H1 (cell line): ENCODE measurements at regions not wholly inside any gene's neighbourhood (a gene's known extent, or its start where the extent isn't known, plus 50 kb on each side); places are given as distances from the start of the nearest gene placed in this dataset.

Experiments
- CTCF ChIA-PET: fragments of 300-600 bp; sonication (Branson Sonifier 250); formaldehyde crosslinking; loops from one replicate; lab custom pipeline; 2021; ENCODE audit not compliant: partially characterized antibody; lab: Charles Lee
- POLR2A ChIA-PET: fragments of 300-600 bp; sonication (Branson Sonifier 250); formaldehyde crosslinking; loops from one replicate; lab custom pipeline; 2021; ENCODE audit warnings: inconsistent platforms; ENCODE audit not compliant: partially characterized antibody; lab: Charles Lee
- DNase-seq, 2 experiments: peaks; one replicate each; pipeline versions ENCODE4 v3.0.0 to v3.0.0-alpha.2; 2010 to 2022; ENCODE audit warnings: low spot score in 2 of 2, low read depth in 1 of 2, mixed read lengths in 1 of 2
- FAIRE-seq: peaks from 2 replicates; lab custom pipeline; 2011; peaks lifted over from hg19 to GRCh38; lab: Jason Lieb, UNC
- H2AFZ ChIP-seq: 2 replicates; pipeline ENCODE4 v1.8.1; 2012; ENCODE audit warnings: low read length, inconsistent platforms
- H2AK5ac ChIP-seq: 2 replicates; pipeline ENCODE4 v1.6.1; 2013; ENCODE audit warnings: low read depth, low read length
- H2BK120ac ChIP-seq: replicated peaks from 2 replicates; pipeline ENCODE3; 2013; ENCODE audit warnings: low read depth, low read length, inconsistent platforms
- H2BK12ac ChIP-seq: 2 replicates; pipeline ENCODE4 v1.6.1; 2013; ENCODE audit warnings: low read depth, low read length
- H2BK15ac ChIP-seq: 2 replicates; pipeline ENCODE4 v1.6.1; 2013; ENCODE audit warnings: low read length
- H2BK20ac ChIP-seq: 2 replicates; pipeline ENCODE4 v1.6.1; 2013; ENCODE audit warnings: low read length
- H2BK5ac ChIP-seq: 2 replicates; pipeline ENCODE4 v1.6.1; 2013; ENCODE audit warnings: low read depth, low read length
- H3K14ac ChIP-seq: 2 replicates; pipeline ENCODE4 v1.6.1; 2013; ENCODE audit warnings: inconsistent platforms; ENCODE audit not compliant: insufficient read length
- H3K18ac ChIP-seq: 2 replicates; pipeline ENCODE4 v1.6.1; 2013; ENCODE audit warnings: low read length; ENCODE audit errors: extremely low read depth
- H3K23ac ChIP-seq: 2 replicates; pipeline ENCODE4 v1.6.1; 2013; ENCODE audit warnings: inconsistent platforms; ENCODE audit not compliant: insufficient read length
- H3K23me2 ChIP-seq: 2 replicates; pipeline ENCODE4 v1.6.1; 2013; ENCODE audit warnings: low read depth, low read length
- H3K27ac ChIP-seq: 2 replicates; pipeline ENCODE4 v1.6.1; 2011; ENCODE audit warnings: low read depth, low read length, inconsistent platforms
- H3K27me3 ChIP-seq, 4 experiments: replicated peaks in 1 of 4; 1 replicate in 1 of 4; 2 replicates in 3 of 4; pipeline versions ENCODE4 v1.6.1 to v1.8.1; 2011 to 2013; ENCODE audit warnings: low read length in 3 of 4, mild to moderate bottlenecking in 3 of 4, inconsistent platforms in 2 of 4, mixed read lengths in 2 of 4, moderate library complexity in 1 of 4; ENCODE audit not compliant: control insufficient read depth in 3 of 4, insufficient read depth in 3 of 4; ENCODE audit errors: extremely low read depth in 1 of 4
- H3K36me3 ChIP-seq, 4 experiments: 2 replicates each; pipeline versions ENCODE4 v1.6.1 to v1.8.1; 2011 to 2013; ENCODE audit warnings: mild to moderate bottlenecking in 4 of 4, low read length in 3 of 4, moderate library complexity in 2 of 4, control low read depth in 1 of 4, inconsistent platforms in 1 of 4; ENCODE audit not compliant: insufficient read depth in 4 of 4, control insufficient read depth in 2 of 4
- H3K4ac ChIP-seq: replicated peaks from 2 replicates; pipeline ENCODE3; 2013; ENCODE audit warnings: low read length, low read depth, mixed read lengths, inconsistent platforms; ENCODE audit not compliant: insufficient read length
- H3K4me1 ChIP-seq, 4 experiments: replicated peaks in 1 of 4; 1 replicate in 1 of 4; 2 replicates in 3 of 4; pipeline versions ENCODE4 v1.6.1 to v1.8.1; 2011 to 2013; ENCODE audit warnings: low read length in 3 of 4, inconsistent platforms in 2 of 4, mixed read lengths in 1 of 4; ENCODE audit not compliant: insufficient read depth in 4 of 4, control insufficient read depth in 3 of 4
- H3K4me2 ChIP-seq, 2 experiments: 2 replicates each; pipeline versions ENCODE4 v1.6.1 to v1.8.1; 2011 to 2013; ENCODE audit warnings: low read depth in 2 of 2, low read length in 2 of 2, control low read depth in 1 of 2, inconsistent platforms in 1 of 2, mild to moderate bottlenecking in 1 of 2; ENCODE audit not compliant: insufficient read depth in 1 of 2
- H3K4me3 ChIP-seq, 4 experiments: fragments of 200-600, 300-600 bp in 1 of 4; sonication (generic), shearing (Covaris generic), sonication (Bioruptor Twin) in 1 of 4; 2 replicates each; pipeline versions ENCODE4 v1.5.1 to v1.8.1; 2011 to 2016; ENCODE audit warnings: low read length in 4 of 4, low read depth in 3 of 4, control low read depth in 2 of 4, inconsistent platforms in 2 of 4, mild to moderate bottlenecking in 2 of 4, mixed read lengths in 1 of 4, moderate library complexity in 1 of 4; ENCODE audit not compliant: insufficient read depth in 2 of 4; ENCODE audit errors: extremely low read depth in 1 of 4
- H3K56ac ChIP-seq: replicated peaks from 2 replicates; pipeline ENCODE3; 2013; ENCODE audit warnings: low read depth, mild to moderate bottlenecking, mixed read lengths, low read length, inconsistent platforms; ENCODE audit not compliant: insufficient read length
- H3K79me1 ChIP-seq: 2 replicates; pipeline ENCODE4 v1.6.1; 2013; ENCODE audit warnings: low read depth, low read length, control low read depth
- H3K79me2 ChIP-seq, 2 experiments: 2 replicates each; pipeline versions ENCODE4 v1.6.1 to v1.8.1; 2012 to 2013; ENCODE audit warnings: low read length in 2 of 2, mild to moderate bottlenecking in 2 of 2, inconsistent platforms in 1 of 2; ENCODE audit not compliant: insufficient read depth in 2 of 2, control insufficient read depth in 1 of 2
- H3K9ac ChIP-seq, 4 experiments: replicated peaks in 1 of 4; 1 replicate in 1 of 4; 2 replicates in 3 of 4; pipeline versions ENCODE4 v1.6.1 to v1.8.1; 2011 to 2013; ENCODE audit warnings: low read depth in 3 of 4, low read length in 3 of 4, control low read depth in 2 of 4, mild to moderate bottlenecking in 2 of 4, moderate library complexity in 2 of 4, inconsistent platforms in 1 of 4; ENCODE audit errors: extremely low read depth in 1 of 4
- H3K9me3 ChIP-seq, 2 experiments: 2 replicates each; pipeline versions ENCODE4 v1.6.1 to v1.8.1; 2012 to 2013; ENCODE audit warnings: mild to moderate bottlenecking in 2 of 2, moderate library complexity in 2 of 2, control low read depth in 1 of 2, inconsistent platforms in 1 of 2, low read depth in 1 of 2, low read length in 1 of 2, mixed read lengths in 1 of 2; ENCODE audit not compliant: insufficient read depth in 2 of 2
- H4K20me1 ChIP-seq, 2 experiments: replicated peaks in 1 of 2; 2 replicates each; pipeline versions ENCODE3 to v1.8.1; 2011 to 2013; ENCODE audit warnings: inconsistent platforms in 2 of 2, low read length in 2 of 2, mild to moderate bottlenecking in 1 of 2; ENCODE audit not compliant: insufficient read depth in 2 of 2, control insufficient read depth in 1 of 2
- H4K5ac ChIP-seq: 2 replicates; pipeline ENCODE4 v1.6.1; 2013; ENCODE audit warnings: low read length, low read depth, mixed read lengths, inconsistent platforms; ENCODE audit not compliant: insufficient read length
- H4K8ac ChIP-seq: 2 replicates; pipeline ENCODE4 v1.8.0; 2013; ENCODE audit warnings: mild to moderate bottlenecking, moderate library complexity, low read length, inconsistent platforms; ENCODE audit not compliant: insufficient read depth; ENCODE audit errors: extremely low read depth
- H4K91ac ChIP-seq: replicated peaks from 2 replicates; pipeline ENCODE3; 2013; ENCODE audit warnings: low read length, mixed read lengths, inconsistent platforms; ENCODE audit not compliant: insufficient read length
- BACH1 ChIP-seq: IDR thresholded peaks from 2 replicates; pipeline ENCODE4 v1.6.1; 2012; ENCODE audit warnings: low read length, improper control_type of control experiment
- BCL11A ChIP-seq, 2 experiments: IDR thresholded peaks; one replicate each; pipeline ENCODE4 v1.6.1; 2011; ENCODE audit warnings: low read depth in 2 of 2, low read length in 2 of 2, mild to moderate bottlenecking in 2 of 2
- CBX8 ChIP-seq: fragments of 300-800, 300-1000 bp; sonication (generic); IDR thresholded peaks from 2 replicates; pipeline ENCODE4 v1.7.1; 2016; ENCODE audit warnings: low read depth, low read length, borderline replicate concordance
- KDM1A ChIP-seq: fragments of 200-600, 300-600 bp; sonication (generic); IDR thresholded peaks from 2 replicates; pipeline ENCODE4 v1.7.1; 2016; ENCODE audit warnings: mild to moderate bottlenecking, low read length, borderline replicate concordance
- SUZ12 ChIP-seq: fragments of 200-600 bp; sonication (generic); IDR thresholded peaks from 2 replicates; pipeline ENCODE4 v1.6.1; 2012; ENCODE audit warnings: mild to moderate bottlenecking, inconsistent platforms, low read length, moderate library complexity, mixed read lengths
- WGBS, 2 experiments: shearing (Covaris generic) in 1 of 2; methylation state at CpG; one replicate each; pipeline versions ENCODE4 v1.1.6 to v1.1.7; 2013 to 2015; ENCODE audit warnings: low lambda C conversion rate in 2 of 2, mixed read lengths in 2 of 2, inconsistent platforms in 1 of 2, low coverage in 1 of 2, missing lambda C conversion rate in 1 of 2; ENCODE audit not compliant: insufficient replicate concordance in 2 of 2, insufficient coverage in 1 of 2, insufficient read length in 1 of 2; ENCODE audit errors: extremely low coverage in 1 of 2, missing lambda C conversion rate in 1 of 2; 5-methylcytosine and 5-hydroxymethylcytosine counted together

GRCh38 chr1:234893359-234893724, 235.3 kb downstream of the TOMM20 start:
- Histone ChIP-seq H3K14ac (no peak overlapping the region), H4K8ac (no peak overlapping the region), H3K23ac (no peak overlapping the region), H2BK5ac (no peak overlapping the region), H2AK5ac (no peak overlapping the region), H2AFZ (no peak overlapping the region), H4K91ac (no peak overlapping the region), H3K4ac (no peak overlapping the region), H3K4me3 (no peak overlapping the region), H2BK15ac (no peak overlapping the region), H3K9ac (no peak overlapping the region), H3K4me1 (no peaks in the 10 kb centered on the region), H3K36me3 (no peaks in the 10 kb centered on the region), H3K56ac (no peak overlapping the region), H2BK12ac (no peak overlapping the region), H3K27ac (no peak overlapping the region), H4K20me1 (no peaks in the 10 kb centered on the region), H4K5ac (no peak overlapping the region), H3K18ac (no peak overlapping the region), H3K27me3 (no peaks in the 10 kb centered on the region; a peak in 1 of 7 replicates), H3K79me2 (no peaks in the 10 kb centered on the region), H3K4me2 (no peak overlapping the region), H3K9me3 (no peaks in the 10 kb centered on the region), H3K79me1 (no peaks in the 10 kb centered on the region), H3K23me2 (no peaks in the 10 kb centered on the region; the same call in 1 of the 2 replicates), H2BK20ac (no peak overlapping the region), H2BK120ac (no peak overlapping the region)
- 94% methylated on average over 6 of the region's 6 CpGs; no CpG with 5 or more reads in 1 of the 2 experiments for WGBS, 2 experiments
- no peak for FAIRE-seq
- ChIA-PET CTCF (interaction anchor here (1.1 kb wide), 1 partner anchor 12 kb away, joined by 5 read pairs; no protein-coding TSS in a partner anchor), POLR2A (no interaction called here)
- no peak for TF ChIP-seq CBX8
- TF ChIP-seq BCL11A (IDR thresholded peaks at IDR 0.05; ENCODE audit: low read depth in 2 of 2, low read length in 2 of 2) = no peak
- TF ChIP-seq SUZ12 = no peak
- TF ChIP-seq BACH1 = no peak
- TF ChIP-seq KDM1A = no peak
- DNase-seq = no peak
